SK-N-SH (cell line): ENCODE measurements at regions not wholly inside any gene's neighbourhood (a gene's known extent, or its start where the extent isn't known, plus 50 kb on each side); places are given as distances from the start of the nearest gene placed in this dataset.

ENCODE experiments used
- EP300 ChIP-seq, 2 experiments: IDR thresholded peaks; 2 replicates each; pipeline versions ENCODE4 v1.4.0 to v1.6.1; 2012; ENCODE audit warnings: borderline replicate concordance in 1 of 2, low read depth in 1 of 2, low read length in 1 of 2
- TAF1 ChIP-seq: IDR thresholded peaks from 2 replicates; pipeline ENCODE4 v1.6.1; 2012; ENCODE audit warnings: low read depth, mild to moderate bottlenecking, low read length, moderate library complexity, borderline replicate concordance

- TF ChIP-seq EP300 (IDR thresholded peaks at IDR 0.05; ENCODE audit: borderline replicate concordance in 1 of 2, low read depth in 1 of 2, low read length in 1 of 2) (no peak), TAF1 (no peak)
Measured at GRCh38 chr10:107918171-107918570, 753.7 kb upstream of the SORCS1 start.
